NOMO-1 treated with dmso at 0.1 percent for 144 hours (cell line): ENCODE measurements at regions not wholly inside any gene's neighbourhood (a gene's known extent, or its start where the extent isn't known, plus 50 kb on each side); places are given as distances from the start of the nearest gene placed in this dataset.

ENCODE experiments used
- DNase-seq: peaks from one replicate; lab custom pipeline; 2025; ENCODE audit not compliant: unreplicated experiment; lab: John Stamatoyannopoulos, UW

GRCh38 chr5:125002727-125003598, 256.5 kb upstream of the ZNF608 start:
- DNase-seq: no peak

GRCh38 chr5:125004009-125004408, 257.6 kb upstream of the ZNF608 start:
- DNase-seq: no peak

- no peak for DNase-seq
Observed at GRCh38 chr5:125005266-125005665, 258.8 kb upstream of the ZNF608 start.

GRCh38 chr5:125006011-125006685, 259.7 kb upstream of the ZNF608 start:
- no peak for DNase-seq

GRCh38 chr5:125010356-125010755, 263.9 kb upstream of the ZNF608 start:
- DNase-seq: no peak

- no peak for DNase-seq
Observed at GRCh38 chr5:125011014-125011413, 264.6 kb upstream of the ZNF608 start.

- no peak for DNase-seq
Observed at GRCh38 chr5:125011419-125011818, 265.0 kb upstream of the ZNF608 start.

GRCh38 chr5:125011947-125012346, 265.5 kb upstream of the ZNF608 start:
- no peak for DNase-seq

GRCh38 chr5:125012727-125013451, 266.4 kb upstream of the ZNF608 start:
- no peak for DNase-seq

GRCh38 chr5:125014202-125014601, 267.8 kb upstream of the ZNF608 start:
- DNase-seq: no peak

GRCh38 chr5:125017796-125018195, 271.4 kb upstream of the ZNF608 start:
- no peak for DNase-seq

GRCh38 chr5:125023673-125024072, 277.2 kb upstream of the ZNF608 start:
- no peak for DNase-seq

GRCh38 chr5:125026867-125027731, 280.7 kb upstream of the ZNF608 start:
- no peak for DNase-seq

- DNase-seq: no peak
Observed at GRCh38 chr5:125032286-125032685, 285.8 kb upstream of the ZNF608 start.

- no peak for DNase-seq
Observed at GRCh38 chr5:125033602-125034001, 287.2 kb upstream of the ZNF608 start.

- DNase-seq: no peak
Observed at GRCh38 chr5:125034331-125034730, 287.9 kb upstream of the ZNF608 start.

GRCh38 chr5:125036494-125036893, 290.1 kb upstream of the ZNF608 start:
- no peak for DNase-seq

GRCh38 chr5:125037020-125037419, 290.6 kb upstream of the ZNF608 start:
- DNase-seq: no peak

GRCh38 chr5:125037530-125037929, 291.1 kb upstream of the ZNF608 start:
- no peak for DNase-seq

- no peak for DNase-seq
Observed at GRCh38 chr5:125038477-125038876, 292.0 kb upstream of the ZNF608 start.

- DNase-seq: no peak
Observed at GRCh38 chr5:125041798-125042197, 295.4 kb upstream of the ZNF608 start.
